Activated naive CD8-positive, alpha-beta T cell (primary cell): ENCODE measurements at regions not wholly inside any gene's neighbourhood (a gene's known extent, or its start where the extent isn't known, plus 50 kb on each side); places are given as distances from the start of the nearest gene placed in this dataset.
"Not testable (repeated sequence)": the region's sequence is repeated elsewhere in the genome, so short reads cannot be mapped to it uniquely, and the experiment has no call there.

Experiments used
- H3K27ac Mint-ChIP-seq: one replicate; pipeline ENCODE4 v1.8.0; 2021; ENCODE audit warnings: mixed read lengths
- H3K27me3 Mint-ChIP-seq: one replicate; pipeline ENCODE4 v1.8.0; 2021; ENCODE audit warnings: mixed read lengths
- H3K36me3 Mint-ChIP-seq: one replicate; pipeline ENCODE4 v1.8.0; 2021; ENCODE audit warnings: mixed read lengths
- H3K4me1 Mint-ChIP-seq: one replicate; pipeline ENCODE4 v1.8.0; 2021; ENCODE audit warnings: low read depth, mixed read lengths
- H3K4me3 Mint-ChIP-seq: one replicate; pipeline ENCODE4 v1.8.0; 2021; ENCODE audit warnings: mild to moderate bottlenecking, mixed read lengths
- H3K9me3 Mint-ChIP-seq: one replicate; pipeline ENCODE4 v1.8.0; 2021; ENCODE audit warnings: low read depth, mixed read lengths

- Mint-ChIP-seq H3K9me3 (peaks cover 4% of the 10 kb centered on the region), H3K4me3 (peak overlapping the region; percentile 61), H3K4me1 (peaks cover 46% of the 10 kb centered on the region), H3K27ac (peak overlapping the region; percentile 96), H3K27me3 (no peaks in the 10 kb centered on the region), H3K36me3 (no peaks in the 10 kb centered on the region)
Measured at GRCh38 chr12:46523446-46523845, 150.9 kb upstream of the SLC38A2 start.

- H3K4me1 Mint-ChIP-seq, result peaks cover 57% of the 10 kb centered on the region
- peak overlapping the region; percentile 68 for H3K27ac Mint-ChIP-seq
- H3K9me3 Mint-ChIP-seq, result no peaks in the 10 kb centered on the region
- H3K27me3 Mint-ChIP-seq, result no peaks in the 10 kb centered on the region
- H3K36me3 Mint-ChIP-seq, result no peaks in the 10 kb centered on the region
- H3K4me3 Mint-ChIP-seq, result peak overlapping the region; percentile 7
Measured at GRCh38 chr12:46522071-46522470, 149.5 kb upstream of the SLC38A2 start.

- Mint-ChIP-seq H3K27ac (no peak overlapping the region), H3K36me3 (no peaks in the 10 kb centered on the region), H3K4me3 (no peak overlapping the region), H3K4me1 (peaks cover 62% of the 10 kb centered on the region), H3K9me3 (no peaks in the 10 kb centered on the region), H3K27me3 (no peaks in the 10 kb centered on the region)
Measured at GRCh38 chr12:46521145-46521544, 148.6 kb upstream of the SLC38A2 start.

- H3K27ac Mint-ChIP-seq, result peak overlapping the region; percentile 31
- peaks cover 63% of the 10 kb centered on the region for H3K4me1 Mint-ChIP-seq
- no peaks in the 10 kb centered on the region for H3K9me3 Mint-ChIP-seq
- no peaks in the 10 kb centered on the region for H3K27me3 Mint-ChIP-seq
- no peak overlapping the region for H3K4me3 Mint-ChIP-seq
- no peaks in the 10 kb centered on the region for H3K36me3 Mint-ChIP-seq
Measured at GRCh38 chr12:46519407-46519806, 146.8 kb upstream of the SLC38A2 start.

GRCh38 chr12:46518729-46519128 is 146.2 kb upstream of the SLC38A2 start:
- Mint-ChIP-seq H3K27me3 (no peaks in the 10 kb centered on the region), H3K9me3 (no peaks in the 10 kb centered on the region), H3K4me1 (peaks cover 63% of the 10 kb centered on the region), H3K27ac (no peak overlapping the region), H3K4me3 (no peak overlapping the region), H3K36me3 (no peaks in the 10 kb centered on the region)

- no peaks in the 10 kb centered on the region for H3K27me3 Mint-ChIP-seq
- H3K36me3 Mint-ChIP-seq, result no peaks in the 10 kb centered on the region
- no peaks in the 10 kb centered on the region for H3K9me3 Mint-ChIP-seq
- no peak overlapping the region for H3K4me3 Mint-ChIP-seq
- H3K4me1 Mint-ChIP-seq, result peaks cover 63% of the 10 kb centered on the region
- peak overlapping the region; percentile 91 for H3K27ac Mint-ChIP-seq
Measured at GRCh38 chr12:46518169-46518568, 145.6 kb upstream of the SLC38A2 start.

GRCh38 chr12:46517579-46517962 is 145.0 kb upstream of the SLC38A2 start:
- Mint-ChIP-seq H3K4me3 (peak overlapping the region; percentile 63), H3K27ac (peak overlapping the region; percentile 91), H3K4me1 (peaks cover 65% of the 10 kb centered on the region), H3K36me3 (no peaks in the 10 kb centered on the region), H3K27me3 (no peaks in the 10 kb centered on the region), H3K9me3 (no peaks in the 10 kb centered on the region)

GRCh38 chr12:46516933-46517578 is 144.5 kb upstream of the SLC38A2 start:
- peak overlapping the region; percentile 91 for H3K27ac Mint-ChIP-seq
- no peaks in the 10 kb centered on the region for H3K9me3 Mint-ChIP-seq
- H3K27me3 Mint-ChIP-seq, result no peaks in the 10 kb centered on the region
- H3K4me3 Mint-ChIP-seq, result peak overlapping the region; percentile 63
- H3K4me1 Mint-ChIP-seq, result peaks cover 65% of the 10 kb centered on the region
- H3K36me3 Mint-ChIP-seq, result no peaks in the 10 kb centered on the region

- peaks cover 4% of the 10 kb centered on the region for H3K9me3 Mint-ChIP-seq
- H3K4me1 Mint-ChIP-seq, result peaks cover 61% of the 10 kb centered on the region
- H3K4me3 Mint-ChIP-seq, result no peak overlapping the region
- H3K27me3 Mint-ChIP-seq, result no peaks in the 10 kb centered on the region
- peak overlapping the region; percentile 91 for H3K27ac Mint-ChIP-seq
- no peaks in the 10 kb centered on the region for H3K36me3 Mint-ChIP-seq
Measured at GRCh38 chr12:46516238-46516932, 143.8 kb upstream of the SLC38A2 start.

GRCh38 chr12:46515829-46516228 is 143.3 kb upstream of the SLC38A2 start:
- Mint-ChIP-seq H3K4me1 (peaks cover 60% of the 10 kb centered on the region), H3K4me3 (no peak overlapping the region), H3K36me3 (peaks cover 3% of the 10 kb centered on the region), H3K27ac (no peak overlapping the region), H3K9me3 (peaks cover 8% of the 10 kb centered on the region), H3K27me3 (no peaks in the 10 kb centered on the region)

- H3K9me3 Mint-ChIP-seq, result peaks cover 12% of the 10 kb centered on the region
- H3K4me1 Mint-ChIP-seq, result peaks cover 60% of the 10 kb centered on the region
- peaks cover 5% of the 10 kb centered on the region for H3K36me3 Mint-ChIP-seq
- H3K27me3 Mint-ChIP-seq, result no peaks in the 10 kb centered on the region
- peak overlapping the region; percentile 12 for H3K27ac Mint-ChIP-seq
- no peak overlapping the region for H3K4me3 Mint-ChIP-seq
Measured at GRCh38 chr12:46514886-46515285, 142.3 kb upstream of the SLC38A2 start.

- H3K27me3 Mint-ChIP-seq, H3K27ac Mint-ChIP-seq, H3K4me3 Mint-ChIP-seq: not testable (repeated sequence)
- Mint-ChIP-seq H3K9me3 (peaks cover 34% of the 10 kb centered on the region), H3K4me1 (peaks cover 40% of the 10 kb centered on the region), H3K36me3 (peaks cover 26% of the 10 kb centered on the region)
Measured at GRCh38 chr12:46510257-46510656, 137.7 kb upstream of the SLC38A2 start.

GRCh38 chr12:46509135-46509534 is 136.6 kb upstream of the SLC38A2 start:
- no peak overlapping the region for H3K27ac Mint-ChIP-seq
- peaks cover 34% of the 10 kb centered on the region for H3K36me3 Mint-ChIP-seq
- H3K27me3 Mint-ChIP-seq, result no peaks in the 10 kb centered on the region
- peaks cover 28% of the 10 kb centered on the region for H3K4me1 Mint-ChIP-seq
- H3K4me3 Mint-ChIP-seq, result no peak overlapping the region
- peaks cover 44% of the 10 kb centered on the region for H3K9me3 Mint-ChIP-seq

- Mint-ChIP-seq H3K9me3 (peaks cover 44% of the 10 kb centered on the region), H3K27ac (no peak overlapping the region), H3K27me3 (no peaks in the 10 kb centered on the region), H3K4me1 (peaks cover 24% of the 10 kb centered on the region), H3K4me3 (no peak overlapping the region), H3K36me3 (peaks cover 35% of the 10 kb centered on the region)
Measured at GRCh38 chr12:46508651-46509050, 136.1 kb upstream of the SLC38A2 start.

- Mint-ChIP-seq H3K9me3 (peaks cover 44% of the 10 kb centered on the region), H3K4me1 (peaks cover 15% of the 10 kb centered on the region), H3K36me3 (peaks cover 35% of the 10 kb centered on the region), H3K27me3 (no peaks in the 10 kb centered on the region), H3K4me3 (no peak overlapping the region), H3K27ac (no peak overlapping the region)
Measured at GRCh38 chr12:46507766-46508165, 135.2 kb upstream of the SLC38A2 start.

- Mint-ChIP-seq H3K9me3 (peaks cover 47% of the 10 kb centered on the region), H3K27me3 (no peaks in the 10 kb centered on the region), H3K27ac (no peak overlapping the region), H3K36me3 (peaks cover 35% of the 10 kb centered on the region), H3K4me3 (no peak overlapping the region), H3K4me1 (peaks cover 8% of the 10 kb centered on the region)
Measured at GRCh38 chr12:46506961-46507360, 134.4 kb upstream of the SLC38A2 start.
